HG02970 (cell line): ENCODE measurements at regions not wholly inside any gene's neighbourhood (a gene's known extent, or its start where the extent isn't known, plus 50 kb on each side); places are given as distances from the start of the nearest gene placed in this dataset.
A peak's percentile ranks its signal among the peaks of the same experiment; 100 is the strongest.
"Not testable (repeated sequence)": the region's sequence is repeated elsewhere in the genome, so short reads cannot be mapped to it uniquely, and the experiment has no call there.

Experiments used
- ATAC-seq: cut with Tn5 transposase; IDR thresholded peaks from one replicate; pipeline ENCODE4 v1.9.1; 2021; ENCODE audit warnings: mild to moderate bottlenecking, moderate library complexity, moderate number of reproducible peaks; ENCODE audit not compliant: unreplicated experiment, low FRiP score

- ATAC-seq = peak; percentile 38
These were observed 58.3 kb upstream of the EEA1 start for GRCh38 chr12:92987362-92987761.

GRCh38 chr12:92987846-92988621, 58.9 kb upstream of the EEA1 start:
- ATAC-seq = peak; percentile 68

- ATAC-seq = no peak
These were observed 59.6 kb upstream of the EEA1 start for GRCh38 chr12:92988622-92989130.

GRCh38 chr12:92989715-92990484, 60.8 kb upstream of the EEA1 start:
- no peak for ATAC-seq

- no peak for ATAC-seq
These were observed 62.0 kb upstream of the EEA1 start for GRCh38 chr12:92991134-92991533.

- no peak for ATAC-seq
These were observed 62.9 kb upstream of the EEA1 start for GRCh38 chr12:92992041-92992440.

GRCh38 chr12:92993259-92993658, 64.2 kb upstream of the EEA1 start:
- no peak for ATAC-seq

GRCh38 chr12:92995258-92995903, 66.3 kb upstream of the EEA1 start:
- no peak for ATAC-seq

GRCh38 chr12:93000026-93000425, 70.9 kb upstream of the EEA1 start:
- ATAC-seq = no peak

GRCh38 chr12:93001407-93001806, 72.3 kb upstream of the EEA1 start:
- no peak for ATAC-seq

- no peak for ATAC-seq
These were observed 73.4 kb upstream of the EEA1 start for GRCh38 chr12:93002293-93003054.

GRCh38 chr12:93003531-93004239, 74.6 kb upstream of the EEA1 start:
- no peak for ATAC-seq

- no peak for ATAC-seq
These were observed 76.9 kb upstream of the EEA1 start for GRCh38 chr12:93005928-93006392.

- ATAC-seq = no peak
These were observed 77.5 kb upstream of the EEA1 start for GRCh38 chr12:93006471-93007208.

- no peak for ATAC-seq
These were observed 78.4 kb upstream of the EEA1 start for GRCh38 chr12:93007544-93007943.

- no peak for ATAC-seq
These were observed 79.1 kb upstream of the EEA1 start for GRCh38 chr12:93008044-93008778.

GRCh38 chr12:93008880-93009279, 79.8 kb upstream of the EEA1 start:
- not testable (repeated sequence) for ATAC-seq

GRCh38 chr12:93009533-93009932, 80.4 kb upstream of the EEA1 start:
- ATAC-seq = no peak
